ENCODE measurements at regions not wholly inside any gene's neighbourhood (a gene's known extent, or its start where the extent isn't known, plus 50 kb on each side); places are given as distances from the start of the nearest gene placed in this dataset.

GRCh38 chr1:38715415-38715814 is 144.2 kb downstream of the RRAGC start:
- Histone ChIP-seq H3K9me3 (ENCODE audit: control insufficient read depth, low read length) (no peaks in the 10 kb centered on the region), H3K27ac (ENCODE audit: low read depth, low read length, severe bottlenecking) (no peak overlapping the region), H3K4me3 (ENCODE audit: extremely low read depth, insufficient read depth, low read length, poor library complexity, severe bottlenecking) (no peak overlapping the region), H3K4me1 (ENCODE audit: control insufficient read depth, insufficient read depth, low read length, poor library complexity, severe bottlenecking) (no peaks in the 10 kb centered on the region), H3K36me3 (ENCODE audit: control insufficient read depth, insufficient read depth, low read length) (no peaks in the 10 kb centered on the region)
- WGBS, 2 experiments (ENCODE audit: insufficient coverage in 2 of 2): 91 to 92% methylated on average over 8 to 9 of the region's 9 CpGs

DNA sequence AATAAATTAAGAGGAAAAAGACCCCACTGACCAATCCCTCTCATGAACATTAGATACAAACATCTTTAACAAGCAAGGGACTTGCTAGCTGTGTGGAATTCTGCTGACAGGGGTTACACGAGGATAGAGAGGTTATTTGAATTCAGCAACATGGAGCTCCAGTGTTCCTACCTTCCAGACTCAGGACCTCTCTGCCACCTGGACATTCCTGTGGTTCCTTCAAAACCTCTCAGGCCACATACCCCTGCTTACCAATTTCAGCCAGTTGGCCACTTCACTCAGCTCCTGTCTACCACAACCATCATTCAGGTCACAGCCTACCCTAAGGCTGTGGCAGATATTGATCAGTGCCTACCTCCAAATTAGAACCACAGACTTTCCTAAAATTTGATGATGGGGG is 147.5 kb downstream of the RRAGC start:
- 100% methylated on average over 1 of the region's 1 CpG; no CpG with 5 or more reads in 1 of the 2 experiments for WGBS, 2 experiments (ENCODE audit: insufficient coverage in 2 of 2)
- Histone ChIP-seq H3K4me3 (ENCODE audit: extremely low read depth, insufficient read depth, low read length, poor library complexity, severe bottlenecking) (no peak overlapping the region), H3K4me1 (ENCODE audit: control insufficient read depth, insufficient read depth, low read length, poor library complexity, severe bottlenecking) (no peaks in the 10 kb centered on the region), H3K36me3 (ENCODE audit: control insufficient read depth, insufficient read depth, low read length) (no peaks in the 10 kb centered on the region), H3K27ac (ENCODE audit: low read depth, low read length, severe bottlenecking) (no peak overlapping the region), H3K9me3 (ENCODE audit: control insufficient read depth, low read length) (no peaks in the 10 kb centered on the region)

DNA sequence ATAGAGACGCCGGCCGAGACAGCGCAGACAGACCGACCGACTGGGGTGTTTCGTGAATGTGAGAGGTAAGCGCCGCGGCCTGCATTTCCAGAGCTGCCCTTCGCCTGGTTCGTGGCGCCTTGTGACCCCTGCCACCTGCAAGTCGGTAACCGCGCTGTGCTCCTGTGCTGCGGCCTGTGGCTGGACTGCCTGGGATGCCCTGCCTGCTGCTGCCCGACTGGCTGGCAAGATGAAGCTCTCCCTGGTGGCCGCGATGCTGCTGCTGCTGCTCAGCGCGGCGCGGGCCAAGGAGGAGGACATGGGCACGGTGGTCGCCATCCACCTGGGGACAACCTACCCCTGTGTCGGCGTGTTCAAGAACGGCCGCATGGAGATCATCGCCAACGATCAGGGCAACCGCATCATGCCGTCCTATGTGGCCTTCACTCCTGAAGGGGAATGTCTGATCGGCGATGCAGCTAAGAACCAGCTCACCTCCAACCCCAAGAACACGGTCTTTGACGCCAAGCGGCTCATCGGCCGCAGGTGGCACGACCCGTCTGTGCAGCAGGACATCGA is 150.8 kb downstream of the RRAGC start:
- Histone ChIP-seq H3K9me3 (ENCODE audit: control insufficient read depth, low read length) (peaks cover 5% of the 10 kb centered on the region), H3K4me3 (ENCODE audit: extremely low read depth, insufficient read depth, low read length, poor library complexity, severe bottlenecking) (no peak overlapping the region), H3K4me1 (ENCODE audit: control insufficient read depth, insufficient read depth, low read length, poor library complexity, severe bottlenecking) (no peaks in the 10 kb centered on the region), H3K27ac (ENCODE audit: low read depth, low read length, severe bottlenecking) (no peak overlapping the region), H3K36me3 (ENCODE audit: control insufficient read depth, insufficient read depth, low read length) (no peaks in the 10 kb centered on the region)
- 94 to 97% methylated on average over 34 to 37 of the region's 44 CpGs for WGBS, 2 experiments (ENCODE audit: insufficient coverage in 2 of 2)

DNA sequence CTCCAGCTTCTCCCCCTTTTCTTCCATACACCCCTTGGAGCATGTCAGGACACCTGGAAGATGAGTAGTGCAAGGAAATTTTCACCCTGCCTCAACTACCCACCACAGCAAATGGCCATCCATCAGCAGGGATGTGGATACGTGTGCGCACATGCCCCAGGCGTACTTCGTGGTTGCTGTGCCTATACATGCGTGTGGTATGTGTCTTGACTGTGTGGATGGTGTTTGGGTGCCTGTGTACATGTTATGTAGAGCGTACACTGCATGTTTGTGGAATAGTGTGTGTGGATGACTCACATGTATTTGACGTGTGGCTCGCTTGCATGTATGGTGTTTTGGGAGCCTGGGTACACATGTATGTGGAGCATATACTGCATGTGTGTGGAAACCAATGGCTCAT is 158.5 kb downstream of the RRAGC start:
- Histone ChIP-seq H3K27ac (ENCODE audit: low read depth, low read length, severe bottlenecking) (no peak overlapping the region), H3K9me3 (ENCODE audit: control insufficient read depth, low read length) (peaks cover 5% of the 10 kb centered on the region), H3K4me3 (ENCODE audit: extremely low read depth, insufficient read depth, low read length, poor library complexity, severe bottlenecking) (no peak overlapping the region), H3K4me1 (ENCODE audit: control insufficient read depth, insufficient read depth, low read length, poor library complexity, severe bottlenecking) (no peaks in the 10 kb centered on the region), H3K36me3 (ENCODE audit: control insufficient read depth, insufficient read depth, low read length) (no peaks in the 10 kb centered on the region)
- WGBS, 2 experiments (ENCODE audit: insufficient coverage in 2 of 2): 88 to 90% methylated on average over 7 to 8 of the region's 8 CpGs

GRCh38 chr1:38700077-38700470 is 159.5 kb downstream of the RRAGC start:
- H3K36me3 ChIP-seq (ENCODE audit: control insufficient read depth, insufficient read depth, low read length): no peaks in the 10 kb centered on the region
- WGBS, 2 experiments (ENCODE audit: insufficient coverage in 2 of 2): 93 to 95% methylated on average over 3 of the region's 3 CpGs
- no peak overlapping the region for H3K27ac ChIP-seq (ENCODE audit: low read depth, low read length, severe bottlenecking)
- H3K4me3 ChIP-seq (ENCODE audit: extremely low read depth, insufficient read depth, low read length, poor library complexity, severe bottlenecking): no peak overlapping the region
- H3K4me1 ChIP-seq (ENCODE audit: control insufficient read depth, insufficient read depth, low read length, poor library complexity, severe bottlenecking): no peaks in the 10 kb centered on the region
- H3K9me3 ChIP-seq (ENCODE audit: control insufficient read depth, low read length): no peaks in the 10 kb centered on the region

GRCh38 chr1:38699330-38700076 is 160.1 kb downstream of the RRAGC start:
- WGBS, 2 experiments (ENCODE audit: insufficient coverage in 2 of 2): 73 to 81% methylated on average over 4 of the region's 7 CpGs
- Histone ChIP-seq H3K4me1 (ENCODE audit: control insufficient read depth, insufficient read depth, low read length, poor library complexity, severe bottlenecking) (no peaks in the 10 kb centered on the region), H3K27ac (ENCODE audit: low read depth, low read length, severe bottlenecking) (no peak overlapping the region), H3K9me3 (ENCODE audit: control insufficient read depth, low read length) (no peaks in the 10 kb centered on the region), H3K4me3 (ENCODE audit: extremely low read depth, insufficient read depth, low read length, poor library complexity, severe bottlenecking) (no peak overlapping the region), H3K36me3 (ENCODE audit: control insufficient read depth, insufficient read depth, low read length) (no peaks in the 10 kb centered on the region)

GRCh38 chr1:38697387-38697786 is 162.2 kb downstream of the RRAGC start:
- no peaks in the 10 kb centered on the region for H3K4me1 ChIP-seq (ENCODE audit: control insufficient read depth, insufficient read depth, low read length, poor library complexity, severe bottlenecking)
- WGBS, 2 experiments (ENCODE audit: insufficient coverage in 2 of 2): 67 to 100% methylated on average over 1 of the region's 1 CpG
- H3K36me3 ChIP-seq (ENCODE audit: control insufficient read depth, insufficient read depth, low read length): no peaks in the 10 kb centered on the region
- H3K4me3 ChIP-seq (ENCODE audit: extremely low read depth, insufficient read depth, low read length, poor library complexity, severe bottlenecking): no peak overlapping the region
- H3K9me3 ChIP-seq (ENCODE audit: control insufficient read depth, low read length): no peaks in the 10 kb centered on the region
- H3K27ac ChIP-seq (ENCODE audit: low read depth, low read length, severe bottlenecking): no peak overlapping the region

DNA sequence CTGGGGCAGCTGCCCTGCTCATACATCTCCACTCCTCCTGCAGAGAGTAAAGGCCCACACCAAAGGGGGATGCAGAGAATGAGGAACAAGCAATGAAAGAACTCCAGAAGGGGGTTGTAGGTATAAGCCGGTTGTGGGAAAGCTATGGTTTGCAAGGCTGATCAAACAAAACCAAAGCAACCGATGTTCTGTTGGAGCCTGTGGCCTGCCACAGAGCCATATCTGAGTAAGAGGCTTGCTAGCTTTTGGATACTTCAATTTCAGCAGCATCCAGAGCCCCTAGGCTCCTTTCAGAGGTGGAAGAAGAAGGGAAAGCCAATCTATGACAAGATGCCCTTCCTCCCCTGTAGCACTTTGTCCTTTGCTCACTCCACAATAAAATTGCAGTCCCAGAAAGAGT is 163.2 kb downstream of the RRAGC start:
- WGBS, 2 experiments (ENCODE audit: insufficient coverage in 2 of 2): 69 to 79% methylated on average over 2 of the region's 2 CpGs
- H3K4me3 ChIP-seq (ENCODE audit: extremely low read depth, insufficient read depth, low read length, poor library complexity, severe bottlenecking): no peak overlapping the region
- no peaks in the 10 kb centered on the region for H3K9me3 ChIP-seq (ENCODE audit: control insufficient read depth, low read length)
- no peaks in the 10 kb centered on the region for H3K36me3 ChIP-seq (ENCODE audit: control insufficient read depth, insufficient read depth, low read length)
- no peaks in the 10 kb centered on the region for H3K4me1 ChIP-seq (ENCODE audit: control insufficient read depth, insufficient read depth, low read length, poor library complexity, severe bottlenecking)
- H3K27ac ChIP-seq (ENCODE audit: low read depth, low read length, severe bottlenecking): no peak overlapping the region

DNA sequence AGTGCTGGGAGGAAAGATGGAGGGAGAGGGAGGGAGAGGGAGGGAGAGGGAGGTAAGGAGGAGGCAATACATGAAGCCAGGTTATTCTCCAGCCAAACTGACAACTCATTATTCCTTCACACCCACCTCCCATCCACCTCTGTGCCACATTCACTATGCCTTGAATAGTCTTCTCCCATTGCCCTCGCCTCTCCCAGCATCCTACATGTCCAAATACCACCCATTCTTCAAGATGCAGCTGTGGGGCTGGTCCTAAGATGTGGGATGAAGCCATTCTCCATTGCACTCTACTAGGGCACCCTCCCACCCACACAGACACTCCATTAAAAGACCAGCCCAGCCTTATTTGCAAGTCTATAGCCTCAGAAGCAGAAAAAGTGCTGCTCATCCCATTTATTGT is 165.8 kb downstream of the RRAGC start:
- H3K4me1 ChIP-seq (ENCODE audit: control insufficient read depth, insufficient read depth, low read length, poor library complexity, severe bottlenecking): no peaks in the 10 kb centered on the region
- H3K36me3 ChIP-seq (ENCODE audit: control insufficient read depth, insufficient read depth, low read length): no peaks in the 10 kb centered on the region
- no peak overlapping the region for H3K27ac ChIP-seq (ENCODE audit: low read depth, low read length, severe bottlenecking)
- no peak overlapping the region for H3K4me3 ChIP-seq (ENCODE audit: extremely low read depth, insufficient read depth, low read length, poor library complexity, severe bottlenecking)
- H3K9me3 ChIP-seq (ENCODE audit: control insufficient read depth, low read length): no peaks in the 10 kb centered on the region
- 50 to 75% methylated on average over 1 of the region's 1 CpG for WGBS, 2 experiments (ENCODE audit: insufficient coverage in 2 of 2)

GRCh38 chr1:38693031-38693430 is 166.5 kb downstream of the RRAGC start:
- H3K36me3 ChIP-seq (ENCODE audit: control insufficient read depth, insufficient read depth, low read length): no peaks in the 10 kb centered on the region
- H3K27ac ChIP-seq (ENCODE audit: low read depth, low read length, severe bottlenecking): no peak overlapping the region
- WGBS, 2 experiments (ENCODE audit: insufficient coverage in 2 of 2): 60 to 66% methylated on average over 1 to 2 of the region's 3 CpGs
- no peaks in the 10 kb centered on the region for H3K4me1 ChIP-seq (ENCODE audit: control insufficient read depth, insufficient read depth, low read length, poor library complexity, severe bottlenecking)
- no peaks in the 10 kb centered on the region for H3K9me3 ChIP-seq (ENCODE audit: control insufficient read depth, low read length)
- H3K4me3 ChIP-seq (ENCODE audit: extremely low read depth, insufficient read depth, low read length, poor library complexity, severe bottlenecking): no peak overlapping the region

DNA sequence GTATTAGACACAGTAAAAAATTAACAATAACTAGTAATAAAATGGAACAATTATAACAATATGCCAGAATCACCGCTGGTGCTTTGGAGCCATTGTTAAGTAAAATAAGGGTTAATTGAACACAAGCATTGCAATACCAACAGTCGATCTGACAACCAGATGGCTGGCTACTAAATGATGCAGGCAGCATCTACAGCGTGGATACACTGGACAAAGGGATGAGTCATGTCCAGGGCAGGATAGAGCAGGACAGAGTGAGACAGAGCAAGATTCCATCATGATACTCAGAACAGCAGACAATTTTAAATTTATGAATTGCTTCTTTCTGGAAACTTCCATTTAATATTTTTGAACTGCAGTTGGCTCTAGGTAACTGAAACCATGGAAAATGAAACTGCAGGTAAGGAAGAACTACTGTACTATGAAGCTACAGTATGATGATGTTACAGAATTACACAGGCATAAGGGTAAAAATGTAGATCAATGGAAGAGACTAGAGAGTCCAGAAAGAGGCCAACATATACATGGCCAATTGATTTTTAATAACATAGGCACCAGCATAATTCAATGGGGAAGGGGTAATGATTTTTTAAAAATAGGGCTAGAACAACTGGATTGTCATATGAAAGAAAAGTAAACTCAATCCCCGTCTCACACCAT is 168.7 kb downstream of the RRAGC start:
- no peaks in the 10 kb centered on the region for H3K36me3 ChIP-seq (ENCODE audit: control insufficient read depth, insufficient read depth, low read length)
- no peak overlapping the region for H3K27ac ChIP-seq (ENCODE audit: low read depth, low read length, severe bottlenecking)
- WGBS, 2 experiments (ENCODE audit: insufficient coverage in 2 of 2): 61 to 76% methylated on average over 2 of the region's 4 CpGs
- H3K9me3 ChIP-seq (ENCODE audit: control insufficient read depth, low read length): no peaks in the 10 kb centered on the region
- no peaks in the 10 kb centered on the region for H3K4me1 ChIP-seq (ENCODE audit: control insufficient read depth, insufficient read depth, low read length, poor library complexity, severe bottlenecking)
- no peak overlapping the region for H3K4me3 ChIP-seq (ENCODE audit: extremely low read depth, insufficient read depth, low read length, poor library complexity, severe bottlenecking)
